DND-41 (cell line): ENCODE measurements at regions not wholly inside any gene's neighbourhood (a gene's known extent, or its start where the extent isn't known, plus 50 kb on each side); places are given as distances from the start of the nearest gene placed in this dataset.

Experiments used
- ATAC-seq: fragments of 200-7000 bp; cut with Tn5 transposase; 3 replicates; pipeline ENCODE4 v1.9.1; 2021; ENCODE audit warnings: low read depth; ENCODE audit not compliant: insufficient read depth
- DNase-seq: peaks from one replicate; pipeline ENCODE4 v3.0.0-alpha.2; 2020
- H2AFZ ChIP-seq: 2 replicates; pipeline ENCODE4 v1.6.0; 2012; ENCODE audit warnings: low read depth, low read length
- H3K27ac ChIP-seq: 2 replicates; pipeline ENCODE4 v1.5.1; 2012; ENCODE audit warnings: low read length, inconsistent platforms
- H3K27me3 ChIP-seq: fragments of 200-600 bp; sonication (generic); 2 replicates; pipeline ENCODE4 v1.6.0; 2012; ENCODE audit warnings: low read length, mild to moderate bottlenecking, inconsistent platforms; ENCODE audit not compliant: insufficient read depth, poor library complexity
- H3K36me3 ChIP-seq: 2 replicates; pipeline ENCODE4 v1.5.1; 2012; ENCODE audit warnings: low read length, inconsistent platforms; ENCODE audit not compliant: insufficient read depth
- H3K4me1 ChIP-seq: 2 replicates; pipeline ENCODE4 v1.5.1; 2012; ENCODE audit warnings: mild to moderate bottlenecking, low read length; ENCODE audit not compliant: insufficient read depth
- H3K4me2 ChIP-seq: 2 replicates; pipeline ENCODE4 v1.6.0; 2012; ENCODE audit warnings: mild to moderate bottlenecking, moderate library complexity, low read length, inconsistent platforms; ENCODE audit not compliant: insufficient read depth
- H3K4me3 ChIP-seq, 2 experiments: fragments of 200-600 bp in 1 of 2; shearing (Covaris generic) in 1 of 2; 2 replicates each; pipeline ENCODE4 v1.5.1; 2012 to 2016; ENCODE audit warnings: inconsistent platforms in 2 of 2, low read length in 2 of 2, mild to moderate bottlenecking in 2 of 2, low read depth in 1 of 2, moderate library complexity in 1 of 2
- H3K79me2 ChIP-seq: 2 replicates; pipeline ENCODE4 v1.6.0; 2012; ENCODE audit warnings: low read length, inconsistent platforms; ENCODE audit not compliant: insufficient read depth
- H3K9ac ChIP-seq: 2 replicates; pipeline ENCODE4 v1.6.0; 2012; ENCODE audit warnings: low read depth, mild to moderate bottlenecking, inconsistent platforms, low read length, moderate library complexity
- H3K9me3 ChIP-seq: 2 replicates; pipeline ENCODE4 v1.5.1; 2012; ENCODE audit warnings: low read length, moderate library complexity, mild to moderate bottlenecking, inconsistent platforms; ENCODE audit not compliant: insufficient read depth, severe bottlenecking
- H4K20me1 ChIP-seq: 2 replicates; pipeline ENCODE4 v1.6.0; 2012; ENCODE audit warnings: low read length; ENCODE audit not compliant: insufficient read depth
- CTCF ChIP-seq: IDR thresholded peaks from 2 replicates; pipeline ENCODE4 v1.5.1; 2012; ENCODE audit warnings: borderline replicate concordance, low read length, moderate library complexity, mild to moderate bottlenecking; ENCODE audit not compliant: poor library complexity, severe bottlenecking; ENCODE audit errors: extremely low read depth
- EZH2 ChIP-seq: IDR thresholded peaks from 3 replicates; pipeline ENCODE4 v1.6.1; 2012; ENCODE audit warnings: borderline replicate concordance, low read depth, mild to moderate bottlenecking, moderate library complexity, low read length, inconsistent platforms; ENCODE audit not compliant: severe bottlenecking

GRCh38 chr1:82445827-82446226 is 645.1 kb downstream of the ADGRL2 start:
- Histone ChIP-seq H3K9ac (no peak overlapping the region), H2AFZ (no peak overlapping the region), H3K4me3 (no peak overlapping the region), H3K36me3 (no peaks in the 10 kb centered on the region), H3K4me2 (no peak overlapping the region), H4K20me1 (no peaks in the 10 kb centered on the region), H3K79me2 (no peaks in the 10 kb centered on the region), H3K27ac (no peak overlapping the region), H3K4me1 (no peaks in the 10 kb centered on the region), H3K9me3 (no peaks in the 10 kb centered on the region), H3K27me3 (no peaks in the 10 kb centered on the region)
- TF ChIP-seq EZH2, result no peak
- TF ChIP-seq CTCF, result no peak
- ATAC-seq, result no peak
- no peak for DNase-seq

DNA sequence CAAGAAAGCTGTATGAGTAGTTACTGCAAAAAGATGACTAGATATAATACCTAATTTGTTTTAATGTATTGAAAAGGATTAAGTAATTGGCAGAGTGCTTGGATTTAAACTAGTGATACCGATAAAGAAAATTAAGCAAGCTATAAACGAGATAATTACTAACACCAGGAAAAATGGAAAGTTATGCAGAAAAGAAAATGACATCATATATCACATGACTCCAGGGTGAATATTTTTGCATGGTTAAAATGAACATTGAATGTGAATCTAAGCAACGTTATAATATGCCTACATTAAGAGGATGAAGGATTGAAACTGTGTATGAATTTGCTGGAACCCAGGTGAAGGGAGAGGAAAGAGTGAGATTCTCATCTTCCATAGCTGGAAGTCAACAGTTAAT is 644.4 kb downstream of the ADGRL2 start:
- Histone ChIP-seq H3K27me3 (no peaks in the 10 kb centered on the region), H2AFZ (no peak overlapping the region), H3K4me1 (no peaks in the 10 kb centered on the region), H3K9me3 (no peaks in the 10 kb centered on the region), H4K20me1 (no peaks in the 10 kb centered on the region), H3K4me2 (no peak overlapping the region), H3K79me2 (no peaks in the 10 kb centered on the region), H3K4me3 (no peak overlapping the region), H3K36me3 (no peaks in the 10 kb centered on the region), H3K27ac (no peak overlapping the region), H3K9ac (no peak overlapping the region)
- TF ChIP-seq EZH2 (no peak), CTCF (no peak)
- DNase-seq, result no peak
- no peak for ATAC-seq

GRCh38 chr1:82441402-82441801 is 640.7 kb downstream of the ADGRL2 start:
- no peaks in the 10 kb centered on the region for H3K27me3 ChIP-seq
- DNase-seq (no peak), ATAC-seq (no peak)

More at GRCh38 chr1:82441402-82441801, 640.7 kb downstream of the ADGRL2 start:
- Histone ChIP-seq H4K20me1 (no peaks in the 10 kb centered on the region), H2AFZ (no peak overlapping the region), H3K79me2 (no peaks in the 10 kb centered on the region), H3K9ac (no peak overlapping the region), H3K4me3 (no peak overlapping the region), H3K27ac (no peak overlapping the region), H3K9me3 (no peaks in the 10 kb centered on the region), H3K36me3 (no peaks in the 10 kb centered on the region), H3K4me2 (no peak overlapping the region), H3K4me1 (no peaks in the 10 kb centered on the region)
- no peak for TF ChIP-seq CTCF
- no peak for TF ChIP-seq EZH2
